Psoas muscle (tissue), 7 donors: ENCODE measurements at regions not wholly inside any gene's neighbourhood (a gene's known extent, or its start where the extent isn't known, plus 50 kb on each side); places are given as distances from the start of the nearest gene placed in this dataset.

Experiments
- ATAC-seq, 4 donors: fragments of 200-7000 bp; cut with Tn5 transposase; one replicate each; pipeline ENCODE4 v1.9.1; 2020; ENCODE audit warnings: moderate library complexity in 3 of 4, mild to moderate bottlenecking in 2 of 4
- DNase-seq, 2 donors: peaks; one replicate each; pipeline ENCODE4 v3.0.0-alpha.2; 2020
- H3K27ac ChIP-seq: fragments of 200-600 bp; one replicate; pipeline ENCODE4 v1.8.0; 2022
- H3K27me3 ChIP-seq, 3 donors: fragments of 200-600 bp in 1 of 3; one replicate each; pipeline versions ENCODE4 v1.6.1 to v1.8.0; 2013 to 2022; ENCODE audit warnings: low read length in 2 of 3, mild to moderate bottlenecking in 2 of 3, moderate library complexity in 1 of 3; ENCODE audit not compliant: insufficient read depth in 3 of 3
- H3K36me3 ChIP-seq, 2 donors: fragments of 200-600 bp in 1 of 2; one replicate each; pipeline versions ENCODE4 v1.6.1 to v1.8.0; 2013 to 2022; ENCODE audit warnings: low read depth in 1 of 2, mild to moderate bottlenecking in 1 of 2, moderate library complexity in 1 of 2; ENCODE audit not compliant: insufficient read depth in 1 of 2
- H3K4me1 ChIP-seq: fragments of 200-600 bp; one replicate; pipeline ENCODE4 v1.8.0; 2022
- H3K4me3 ChIP-seq: fragments of 200-600 bp; one replicate; pipeline ENCODE4 v1.8.0; 2022; ENCODE audit warnings: mild to moderate bottlenecking
- H3K9me3 ChIP-seq: fragments of 200-600 bp; one replicate; pipeline ENCODE4 v1.8.0; 2022
- WGBS, 3 donors: extraction: QIAGEN DNeasy Blood & Tissue Kit; methylation state at CpG; one replicate each; pipeline versions ENCODE4 v1.1.6 to v1.1.7; 2013; 5-methylcytosine and 5-hydroxymethylcytosine counted together
- intact Hi-C, 2 donors: fragments of 100-400 bp; cut with DNase I; formaldehyde crosslinking; loops; one replicate each; pipeline versions ENCODE4 v1.11.0 to v1.14.2; 2022
- TF ChIP-seq, protein P1 (sequence below): fragments of 200-600 bp; IDR thresholded peaks from one replicate; pipeline ENCODE4 v1.8.0; 2022; ENCODE audit warnings: antibody characterized with exemption
- donor health status: healthy with polysubstance abuse.
- donor health status: DM: no; HTN: no; CAD: no; lungs with moderate emphysema.
- donor health status: Bipolar disorder and iron deficiency.
- donor health status: healthy.
- donor health status: DM: yes; HTN: yes; CAD: no.
- donor health status: DM: no; HTN: no; CAD: no.
- donor health status: DM: yes; HTN: yes; CAD: no.

DNA sequence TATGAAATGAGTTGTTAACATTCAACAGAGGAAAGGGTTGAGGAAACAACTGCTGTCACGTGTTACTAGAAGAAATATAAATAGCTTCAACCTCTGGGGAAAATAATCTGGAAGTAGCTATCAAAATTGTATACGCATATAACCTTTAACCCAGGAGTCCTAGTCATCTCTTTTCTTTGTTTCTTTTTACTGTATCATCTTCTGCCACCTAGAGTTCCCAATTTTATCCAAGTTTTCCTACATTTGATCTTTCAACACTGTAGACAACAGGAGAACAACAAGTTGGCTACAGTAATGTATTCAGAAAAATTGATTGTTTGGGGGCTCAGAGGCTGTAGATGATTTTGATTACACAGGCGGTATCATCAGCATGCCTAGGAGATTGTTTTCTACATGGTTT lies 453.7 kb downstream of the FSCB start:
- H3K9me3 ChIP-seq = no peaks in the 10 kb centered on the region
- whole genome bisulfite sequencing, 3 donors = 60 to 65% (median 65%) methylated on average over 3 of the region's 3 CpGs
- no peak overlapping the region for H3K4me3 ChIP-seq
- H3K27me3 ChIP-seq = no peaks in the 10 kb centered on the region
- no peaks in the 10 kb centered on the region for H3K4me1 ChIP-seq
- no peaks in the 10 kb centered on the region for H3K36me3 ChIP-seq
- ATAC-seq = no peak
- DNase-seq = no peak
- intact Hi-C loops = no loop called here
- H3K27ac ChIP-seq = no peak overlapping the region
- TF ChIP-seq, protein P1, sequence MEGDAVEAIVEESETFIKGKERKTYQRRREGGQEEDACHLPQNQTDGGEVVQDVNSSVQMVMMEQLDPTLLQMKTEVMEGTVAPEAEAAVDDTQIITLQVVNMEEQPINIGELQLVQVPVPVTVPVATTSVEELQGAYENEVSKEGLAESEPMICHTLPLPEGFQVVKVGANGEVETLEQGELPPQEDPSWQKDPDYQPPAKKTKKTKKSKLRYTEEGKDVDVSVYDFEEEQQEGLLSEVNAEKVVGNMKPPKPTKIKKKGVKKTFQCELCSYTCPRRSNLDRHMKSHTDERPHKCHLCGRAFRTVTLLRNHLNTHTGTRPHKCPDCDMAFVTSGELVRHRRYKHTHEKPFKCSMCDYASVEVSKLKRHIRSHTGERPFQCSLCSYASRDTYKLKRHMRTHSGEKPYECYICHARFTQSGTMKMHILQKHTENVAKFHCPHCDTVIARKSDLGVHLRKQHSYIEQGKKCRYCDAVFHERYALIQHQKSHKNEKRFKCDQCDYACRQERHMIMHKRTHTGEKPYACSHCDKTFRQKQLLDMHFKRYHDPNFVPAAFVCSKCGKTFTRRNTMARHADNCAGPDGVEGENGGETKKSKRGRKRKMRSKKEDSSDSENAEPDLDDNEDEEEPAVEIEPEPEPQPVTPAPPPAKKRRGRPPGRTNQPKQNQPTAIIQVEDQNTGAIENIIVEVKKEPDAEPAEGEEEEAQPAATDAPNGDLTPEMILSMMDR = no peak

DNA sequence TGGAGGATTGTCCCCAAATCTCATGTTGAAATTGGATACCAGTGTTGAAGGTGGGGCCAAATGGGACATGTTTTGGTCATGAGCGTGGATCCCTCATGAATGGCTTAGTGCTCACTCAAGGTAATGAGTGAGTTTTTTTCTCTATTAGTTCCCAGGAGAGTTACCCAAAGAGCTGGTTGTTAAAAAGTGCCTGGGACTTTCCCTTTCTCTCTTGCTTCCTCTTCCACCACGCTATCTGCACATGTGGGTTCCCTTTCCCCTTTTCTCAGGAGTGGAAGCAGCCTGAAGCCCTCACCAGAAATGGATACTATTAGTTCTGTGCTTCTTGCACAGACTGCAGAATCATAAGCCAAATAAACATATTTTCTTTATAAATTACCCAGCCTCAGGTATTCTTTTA lies 465.4 kb downstream of the FSCB start:
- no peak overlapping the region for H3K27ac ChIP-seq
- 68 to 88% (median 74%) methylated on average over 2 of the region's 2 CpGs for WGBS, 3 donors

DNA sequence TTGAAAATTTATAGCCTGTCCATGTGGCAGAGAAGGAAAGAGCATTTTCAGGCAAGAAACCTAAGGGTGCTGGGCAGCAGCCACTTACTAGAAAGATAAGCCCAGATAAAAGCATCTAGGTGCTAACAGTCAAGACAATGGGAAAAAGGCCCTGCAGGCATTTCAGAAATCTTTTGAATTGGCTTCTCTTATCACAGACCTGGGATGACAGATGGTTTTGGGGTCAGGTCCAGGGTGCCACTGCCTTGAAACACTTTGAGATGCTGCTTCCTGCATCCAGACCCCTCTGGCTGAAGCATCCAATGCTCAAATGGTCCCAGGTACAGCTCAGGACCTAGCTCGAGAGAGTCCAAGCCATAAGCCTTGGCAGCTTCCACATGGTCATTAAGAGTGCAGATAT lies 466.5 kb downstream of the FSCB start:
- Histone ChIP-seq H3K4me1 (no peaks in the 10 kb centered on the region), H3K27me3 (no peaks in the 10 kb centered on the region), H3K36me3 (no peaks in the 10 kb centered on the region), H3K4me3 (no peak overlapping the region), H3K27ac (no peak overlapping the region), H3K9me3 (no peaks in the 10 kb centered on the region)
- no peak for DNase-seq
- intact Hi-C loops = no loop called here
- no peak for ATAC-seq
- TF ChIP-seq, protein P1 = no peak
- WGBS, 3 donors = 60 to 85% (median 62%) methylated on average over 1 of the region's 1 CpG

More for the DNA sequence above, 465.4 kb downstream of the FSCB start:
- Histone ChIP-seq H3K27me3 (no peaks in the 10 kb centered on the region), H3K4me3 (no peak overlapping the region), H3K9me3 (no peaks in the 10 kb centered on the region), H3K36me3 (no peaks in the 10 kb centered on the region), H3K4me1 (no peaks in the 10 kb centered on the region)
- TF ChIP-seq, protein P1 = no peak
- intact Hi-C loops = no loop called here
- ATAC-seq (no peak), DNase-seq (no peak)

DNA sequence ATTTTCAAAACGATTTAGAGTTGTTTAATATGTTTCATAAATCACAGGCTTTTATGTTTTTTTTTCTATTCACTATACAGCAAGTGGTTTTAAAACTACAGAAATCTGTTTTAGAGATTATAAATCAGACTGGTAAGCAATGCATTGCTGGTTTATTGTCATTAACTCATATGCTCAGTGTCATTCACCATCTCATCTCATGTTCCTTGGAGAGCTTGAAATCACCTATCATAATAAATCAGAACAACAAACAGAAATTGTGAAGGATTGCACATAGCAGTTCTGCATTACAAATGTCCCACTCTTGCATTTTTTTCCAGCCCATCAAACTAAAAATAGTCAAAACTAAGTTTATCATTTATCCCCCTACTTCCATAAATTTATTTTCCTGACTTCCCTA lies 470.8 kb downstream of the FSCB start:
- intact Hi-C loops = no loop called here
- Histone ChIP-seq H3K36me3 (no peaks in the 10 kb centered on the region), H3K27me3 (no peaks in the 10 kb centered on the region), H3K4me1 (no peaks in the 10 kb centered on the region), H3K4me3 (no peak overlapping the region), H3K27ac (no peak overlapping the region), H3K9me3 (no peaks in the 10 kb centered on the region)
- 12 to 43% (median 28%) methylated on average over 1 of the region's 1 CpG for WGBS, 3 donors
- ATAC-seq = no peak
- TF ChIP-seq, protein P1 = no peak
- DNase-seq = no peak

DNA sequence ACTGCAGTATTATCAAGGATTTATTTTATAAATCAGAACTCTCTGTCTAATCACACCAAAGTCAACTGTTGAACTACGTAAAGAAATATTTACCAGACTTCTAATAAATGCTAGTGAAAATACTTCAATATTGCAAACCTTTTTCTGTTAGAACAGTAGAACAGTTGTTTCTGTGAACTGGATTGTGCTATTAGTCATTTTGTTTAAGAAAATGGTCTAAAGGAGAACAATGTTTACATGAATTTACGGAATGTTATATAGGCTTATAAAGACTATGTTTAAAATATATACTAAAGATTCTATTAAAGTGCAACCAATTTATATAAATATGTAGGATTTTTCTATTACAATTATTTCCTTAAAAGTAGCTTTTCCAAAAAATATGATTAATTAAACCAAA lies 471.4 kb downstream of the FSCB start:
- TF ChIP-seq, protein P1 = no peak
- no peaks in the 10 kb centered on the region for H3K4me1 ChIP-seq
- H3K27ac ChIP-seq = no peak overlapping the region
- H3K27me3 ChIP-seq = no peaks in the 10 kb centered on the region
- WGBS, 3 donors = 86 to 95% (median 92%) methylated on average over 2 of the region's 2 CpGs
- intact Hi-C loops = no loop called here
- no peaks in the 10 kb centered on the region for H3K36me3 ChIP-seq
- H3K4me3 ChIP-seq = no peak overlapping the region
- ATAC-seq = no peak
- no peak for DNase-seq
- H3K9me3 ChIP-seq = no peaks in the 10 kb centered on the region
